ENCODE measurements at regions not wholly inside any gene's neighbourhood (a gene's known extent, or its start where the extent isn't known, plus 50 kb on each side); places are given as distances from the start of the nearest gene placed in this dataset.
A peak's percentile ranks its signal among the peaks of the same experiment; 100 is the strongest.

GRCh38 chr18:60075477-60075876, 175.7 kb downstream of the PMAIP1 start:
- H3K4me3 ChIP-seq (ENCODE audit: insufficient read depth in 1 of 2, low read depth in 1 of 2, low read length in 2 of 2), result no peak overlapping the region
- H3K9me3 ChIP-seq (ENCODE audit: control insufficient read depth, low read length), result peaks cover 37% of the 10 kb centered on the region
- WGBS, result 84% methylated on average over 3 of the region's 3 CpGs
- no peak overlapping the region for H3K9ac ChIP-seq (ENCODE audit: low read length)
- H2BK120ac ChIP-seq (ENCODE audit: low read depth, low read length), result no peak overlapping the region
- H3K36me3 ChIP-seq (ENCODE audit: control insufficient read depth in 1 of 2, insufficient read depth in 2 of 2, low read depth in 1 of 2, low read length in 2 of 2), result no peaks in the 10 kb centered on the region
- H3K4ac ChIP-seq (ENCODE audit: low read depth in 1 of 2, low read length in 2 of 2), result no peak overlapping the region
- DNase-seq, result no peak
- no peaks in the 10 kb centered on the region for H3K27me3 ChIP-seq (ENCODE audit: control insufficient read depth in 1 of 2, insufficient read depth in 1 of 2, low read length in 2 of 2)
- no peak overlapping the region for H3K27ac ChIP-seq (ENCODE audit: low read length, poor library complexity, severe bottlenecking)
- H4K91ac ChIP-seq (ENCODE audit: low read length), result no peak overlapping the region
- no peak overlapping the region for H2AFZ ChIP-seq (ENCODE audit: low read depth, low read length)
- no peak overlapping the region for H3K4me2 ChIP-seq (ENCODE audit: low read length, poor library complexity, severe bottlenecking)
- H2BK5ac ChIP-seq (ENCODE audit: low read depth, low read length, poor library complexity, severe bottlenecking), result no peak overlapping the region
- H4K8ac ChIP-seq (ENCODE audit: low read length), result no peak overlapping the region
- H3K14ac ChIP-seq (ENCODE audit: low read length in 2 of 2), result no peak overlapping the region
- H3K23ac ChIP-seq (ENCODE audit: low read length in 2 of 2), result no peak overlapping the region
- no peak overlapping the region for H2BK12ac ChIP-seq (ENCODE audit: low read length in 2 of 2)
- H3K79me1 ChIP-seq (replicated peaks; ENCODE audit: low read length, poor library complexity, severe bottlenecking), result no peaks in the 10 kb centered on the region
- H3K18ac ChIP-seq (ENCODE audit: low read depth in 1 of 2, low read length in 2 of 2), result no peak overlapping the region
- H2BK15ac ChIP-seq (ENCODE audit: low read depth, poor library complexity, severe bottlenecking), result no peak overlapping the region
- no peak overlapping the region for H2AK5ac ChIP-seq (ENCODE audit: low read length, severe bottlenecking)
- no peaks in the 10 kb centered on the region for H3K4me1 ChIP-seq (ENCODE audit: control insufficient read depth, insufficient read depth, low read depth, low read length)

GRCh38 chr18:60070631-60071030, 170.8 kb downstream of the PMAIP1 start:
- peaks cover 2% of the 10 kb centered on the region for H3K4me1 ChIP-seq (ENCODE audit: control insufficient read depth, insufficient read depth, low read depth, low read length)
- H3K14ac ChIP-seq (ENCODE audit: low read length in 2 of 2), result no peak overlapping the region
- no peak overlapping the region for H3K4me3 ChIP-seq (ENCODE audit: insufficient read depth in 1 of 2, low read depth in 1 of 2, low read length in 2 of 2)
- no peak overlapping the region for H4K91ac ChIP-seq (ENCODE audit: low read length)
- H3K27me3 ChIP-seq (ENCODE audit: control insufficient read depth in 1 of 2, insufficient read depth in 1 of 2, low read length in 2 of 2), result no peaks in the 10 kb centered on the region
- H4K8ac ChIP-seq (ENCODE audit: low read length), result no peak overlapping the region
- H3K9me3 ChIP-seq (ENCODE audit: control insufficient read depth, low read length), result peaks cover 6% of the 10 kb centered on the region
- H2BK12ac ChIP-seq (ENCODE audit: low read length in 2 of 2), result no peak overlapping the region
- no peak overlapping the region for H3K4me2 ChIP-seq (ENCODE audit: low read length, poor library complexity, severe bottlenecking)
- no peaks in the 10 kb centered on the region for H3K79me1 ChIP-seq (replicated peaks; ENCODE audit: low read length, poor library complexity, severe bottlenecking)
- DNase-seq, result peak; percentile 62
- peak overlapping the region; percentile 52 for H3K27ac ChIP-seq (ENCODE audit: low read length, poor library complexity, severe bottlenecking)
- H2BK15ac ChIP-seq (ENCODE audit: low read depth, poor library complexity, severe bottlenecking), result no peak overlapping the region
- H2AFZ ChIP-seq (ENCODE audit: low read depth, low read length), result no peak overlapping the region
- H2AK5ac ChIP-seq (ENCODE audit: low read length, severe bottlenecking), result no peak overlapping the region
- no peaks in the 10 kb centered on the region for H3K36me3 ChIP-seq (ENCODE audit: control insufficient read depth in 1 of 2, insufficient read depth in 2 of 2, low read depth in 1 of 2, low read length in 2 of 2)
- H2BK120ac ChIP-seq (ENCODE audit: low read depth, low read length), result no peak overlapping the region
- no peak overlapping the region for H3K4ac ChIP-seq (ENCODE audit: low read depth in 1 of 2, low read length in 2 of 2)
- H3K9ac ChIP-seq (ENCODE audit: low read length), result no peak overlapping the region
- no peak overlapping the region for H3K18ac ChIP-seq (ENCODE audit: low read depth in 1 of 2, low read length in 2 of 2)
- WGBS, result 39% methylated on average over 3 of the region's 3 CpGs
- no peak overlapping the region for H3K23ac ChIP-seq (ENCODE audit: low read length in 2 of 2)
- no peak overlapping the region for H2BK5ac ChIP-seq (ENCODE audit: low read depth, low read length, poor library complexity, severe bottlenecking)

GRCh38 chr18:60069145-60069544, 169.3 kb downstream of the PMAIP1 start:
- Histone ChIP-seq H3K18ac (ENCODE audit: low read depth in 1 of 2, low read length in 2 of 2) (peak overlapping the region in 1 of 2 experiments; percentile 5), H2AFZ (ENCODE audit: low read depth, low read length) (no peak overlapping the region), H3K4me2 (ENCODE audit: low read length, poor library complexity, severe bottlenecking) (no peak overlapping the region), H3K4me3 (ENCODE audit: insufficient read depth in 1 of 2, low read depth in 1 of 2, low read length in 2 of 2) (no peak overlapping the region), H3K36me3 (ENCODE audit: control insufficient read depth in 1 of 2, insufficient read depth in 2 of 2, low read depth in 1 of 2, low read length in 2 of 2) (no peaks in the 10 kb centered on the region), H4K8ac (ENCODE audit: low read length) (no peak overlapping the region), H2AK5ac (ENCODE audit: low read length, severe bottlenecking) (no peak overlapping the region), H3K9me3 (ENCODE audit: control insufficient read depth, low read length) (peaks cover 2% of the 10 kb centered on the region), H3K14ac (ENCODE audit: low read length in 2 of 2) (no peak overlapping the region), H2BK15ac (ENCODE audit: low read depth, poor library complexity, severe bottlenecking) (no peak overlapping the region), H2BK120ac (ENCODE audit: low read depth, low read length) (no peak overlapping the region), H2BK12ac (ENCODE audit: low read length in 2 of 2) (no peak overlapping the region), H3K4ac (ENCODE audit: low read depth in 1 of 2, low read length in 2 of 2) (no peak overlapping the region), H3K79me1 (replicated peaks; ENCODE audit: low read length, poor library complexity, severe bottlenecking) (no peaks in the 10 kb centered on the region), H3K23ac (ENCODE audit: low read length in 2 of 2) (no peak overlapping the region), H4K91ac (ENCODE audit: low read length) (no peak overlapping the region), H2BK5ac (ENCODE audit: low read depth, low read length, poor library complexity, severe bottlenecking) (no peak overlapping the region), H3K27ac (ENCODE audit: low read length, poor library complexity, severe bottlenecking) (no peak overlapping the region), H3K4me1 (ENCODE audit: control insufficient read depth, insufficient read depth, low read depth, low read length) (peaks cover 2% of the 10 kb centered on the region), H3K27me3 (ENCODE audit: control insufficient read depth in 1 of 2, insufficient read depth in 1 of 2, low read length in 2 of 2) (no peaks in the 10 kb centered on the region), H3K9ac (ENCODE audit: low read length) (no peak overlapping the region)
- DNase-seq, result no peak
- 53% methylated on average over 2 of the region's 2 CpGs for WGBS

- 39% methylated on average over 6 of the region's 8 CpGs for WGBS
- no peak overlapping the region for H3K4ac ChIP-seq (ENCODE audit: low read depth in 1 of 2, low read length in 2 of 2)
- H3K23ac ChIP-seq (ENCODE audit: low read length in 2 of 2), result no peak overlapping the region
- no peak overlapping the region for H2BK15ac ChIP-seq (ENCODE audit: low read depth, poor library complexity, severe bottlenecking)
- no peak overlapping the region for H2BK12ac ChIP-seq (ENCODE audit: low read length in 2 of 2)
- H3K27ac ChIP-seq (ENCODE audit: low read length, poor library complexity, severe bottlenecking), result no peak overlapping the region
- no peak overlapping the region for H3K4me3 ChIP-seq (ENCODE audit: insufficient read depth in 1 of 2, low read depth in 1 of 2, low read length in 2 of 2)
- no peaks in the 10 kb centered on the region for H3K9me3 ChIP-seq (ENCODE audit: control insufficient read depth, low read length)
- peak; percentile 27 for DNase-seq
- H2AFZ ChIP-seq (ENCODE audit: low read depth, low read length), result no peak overlapping the region
- H2BK120ac ChIP-seq (ENCODE audit: low read depth, low read length), result peak overlapping the region; percentile 43
- no peak overlapping the region for H3K14ac ChIP-seq (ENCODE audit: low read length in 2 of 2)
- no peak overlapping the region for H3K4me2 ChIP-seq (ENCODE audit: low read length, poor library complexity, severe bottlenecking)
- no peak overlapping the region for H2BK5ac ChIP-seq (ENCODE audit: low read depth, low read length, poor library complexity, severe bottlenecking)
- no peaks in the 10 kb centered on the region for H3K27me3 ChIP-seq (ENCODE audit: control insufficient read depth in 1 of 2, insufficient read depth in 1 of 2, low read length in 2 of 2)
- H4K8ac ChIP-seq (ENCODE audit: low read length), result peak overlapping the region; percentile 77
- no peaks in the 10 kb centered on the region for H3K79me1 ChIP-seq (replicated peaks; ENCODE audit: low read length, poor library complexity, severe bottlenecking)
- peak overlapping the region in 1 of 2 experiments; percentile 43 for H3K18ac ChIP-seq (ENCODE audit: low read depth in 1 of 2, low read length in 2 of 2)
- peak overlapping the region; percentile 26 for H2AK5ac ChIP-seq (ENCODE audit: low read length, severe bottlenecking)
- no peak overlapping the region for H3K9ac ChIP-seq (ENCODE audit: low read length)
- H3K36me3 ChIP-seq (ENCODE audit: control insufficient read depth in 1 of 2, insufficient read depth in 2 of 2, low read depth in 1 of 2, low read length in 2 of 2), result no peaks in the 10 kb centered on the region
- H3K4me1 ChIP-seq (ENCODE audit: control insufficient read depth, insufficient read depth, low read depth, low read length), result peaks cover 4% of the 10 kb centered on the region
- no peak overlapping the region for H4K91ac ChIP-seq (ENCODE audit: low read length)
These were observed 167.8 kb downstream of the PMAIP1 start for GRCh38 chr18:60067426-60068210.

All from mesenchymal stem cell (in vitro differentiated cells and primary cell).